HCT116 (cell line): ENCODE measurements at regions not wholly inside any gene's neighbourhood (a gene's known extent, or its start where the extent isn't known, plus 50 kb on each side); places are given as distances from the start of the nearest gene placed in this dataset.

Experiments
- ATAC-seq: fragments of 200-7000 bp; cut with Tn5 transposase; 2 replicates; pipeline ENCODE4 v1.9.1; 2020; ENCODE audit warnings: mild to moderate bottlenecking, moderate library complexity
- BruUV-seq: library from RNA; stranded (reverse); fragments of 400-500 nt; replicated peaks from 2 replicates; lab custom pipeline; 2021; lab: Mats Ljungman, UMichigan
- CTCF ChIA-PET: fragments of 300-600 bp; sonication (Branson Sonifier 250); formaldehyde crosslinking; loops from one replicate; lab custom pipeline; 2021; ENCODE audit warnings: antibody characterized with exemption; lab: Charles Lee
- POLR2A ChIA-PET: fragments of 300-600, 350-600 bp; sonication (Branson Sonifier 250); formaldehyde crosslinking; loops from one replicate; lab custom pipeline; 2021; ENCODE audit warnings: antibody characterized with exemption; lab: Charles Lee
- RAD21 ChIA-PET, 2 experiments: fragments of 300-600 bp; sonication (Branson Sonifier 250); formaldehyde crosslinking; loops; one replicate each; lab custom pipeline; 2023; ENCODE audit warnings: low total read pairs in 2 of 2; ENCODE audit not compliant: uncharacterized antibody in 2 of 2, unreplicated experiment in 2 of 2, low non-redundant PET in 1 of 2; lab: Charles Lee
- DNase-seq: peaks from one replicate; pipeline ENCODE4 v3.0.0-alpha.2; 2010; ENCODE audit warnings: low read depth, low spot score
- H2AFZ ChIP-seq: fragments of 200-600 bp; shearing (Covaris generic), sonication (generic); 2 replicates; pipeline ENCODE4 v1.6.1; 2017; ENCODE audit warnings: low read depth, mixed run types, mixed read lengths, antibody characterized with exemption, low read length; ENCODE audit not compliant: poor library complexity, severe bottlenecking
- H3K27ac ChIP-seq: 2 replicates; pipeline ENCODE4 v1.5.1; 2012; ENCODE audit warnings: low read depth, low read length
- H3K27me3 ChIP-seq: fragments of 200-600 bp; sonication (generic); 2 replicates; pipeline ENCODE4 v1.6.1; 2016; ENCODE audit warnings: mixed run types, low read length, mixed read lengths; ENCODE audit not compliant: insufficient read depth
- H3K36me3 ChIP-seq, 2 experiments: fragments of 200-500 bp in 1 of 2; fragments of 200-600 bp in 1 of 2; sonication (Bioruptor generic) in 1 of 2; sonication (generic) in 1 of 2; 2 replicates each; pipeline versions ENCODE4 v1.5.1 to v1.6.1; 2014 to 2016; ENCODE audit warnings: low read length in 2 of 2, inconsistent platforms in 1 of 2, mixed read lengths in 1 of 2, mixed run types in 1 of 2; ENCODE audit not compliant: insufficient read depth in 2 of 2, control insufficient read depth in 1 of 2
- H3K4me1 ChIP-seq, 2 experiments: fragments of 200-600 bp in 1 of 2; sonication (generic) in 1 of 2; 2 replicates each; pipeline versions ENCODE4 v1.5.1 to v1.6.1; 2012 to 2017; ENCODE audit warnings: low read length in 2 of 2, inconsistent platforms in 1 of 2, mild to moderate bottlenecking in 1 of 2, mixed read lengths in 1 of 2, mixed run types in 1 of 2, moderate library complexity in 1 of 2; ENCODE audit not compliant: insufficient read depth in 2 of 2, control insufficient read depth in 1 of 2
- H3K4me2 ChIP-seq: fragments of 200-600 bp; sonication (generic); 2 replicates; pipeline ENCODE4 v1.6.1; 2017; ENCODE audit warnings: mixed run types, low read length, mixed read lengths
- H3K4me3 ChIP-seq, 2 experiments: fragments of 200-600 bp in 1 of 2; sonication (generic) in 1 of 2; replicated peaks in 1 of 2; 2 replicates each; pipeline ENCODE4 v1.5.1; 2011 to 2016; ENCODE audit warnings: low read length in 2 of 2, control low read depth in 1 of 2, low read depth in 1 of 2, mild to moderate bottlenecking in 1 of 2, mixed read lengths in 1 of 2, mixed run types in 1 of 2
- H3K79me2 ChIP-seq: fragments of 200-600 bp; sonication (generic); 2 replicates; pipeline ENCODE4 v1.6.1; 2017; ENCODE audit warnings: mild to moderate bottlenecking, mixed run types, low read length, moderate library complexity, mixed read lengths; ENCODE audit not compliant: insufficient read depth
- H3K9ac ChIP-seq: fragments of 200-600 bp; sonication (generic); 2 replicates; pipeline ENCODE4 v1.6.1; 2016; ENCODE audit warnings: low read length, mixed read lengths
- H3K9me2 ChIP-seq: fragments of 200-600 bp; sonication (generic), shearing (Covaris generic); 2 replicates; pipeline ENCODE4 v1.6.1; 2017; ENCODE audit warnings: mixed run types, mild to moderate bottlenecking, moderate library complexity; ENCODE audit not compliant: insufficient read depth
- H3K9me3 ChIP-seq, 2 experiments: fragments of 200-500 bp in 1 of 2; fragments of 200-600 bp in 1 of 2; sonication (Bioruptor generic) in 1 of 2; sonication (generic) in 1 of 2; 2 replicates each; pipeline ENCODE4 v1.6.1; 2014 to 2017; ENCODE audit warnings: low read length in 2 of 2, mixed read lengths in 2 of 2, inconsistent platforms in 1 of 2, low read depth in 1 of 2, mild to moderate bottlenecking in 1 of 2, mixed run types in 1 of 2, moderate library complexity in 1 of 2; ENCODE audit not compliant: control insufficient read depth in 1 of 2, insufficient read depth in 1 of 2
- H4K20me1 ChIP-seq: fragments of 200-600 bp; sonication (generic), shearing (Covaris generic); 2 replicates; pipeline ENCODE4 v1.6.1; 2017; ENCODE audit warnings: mixed run types, mild to moderate bottlenecking, moderate library complexity; ENCODE audit not compliant: insufficient read depth
- ATF3 ChIP-seq: IDR thresholded peaks from 2 replicates; pipeline ENCODE4 v1.6.1; 2012
- ELF1 ChIP-seq: IDR thresholded peaks from 2 replicates; pipeline ENCODE4 v1.6.1; 2012; ENCODE audit warnings: low read depth, borderline replicate concordance
- EZH2phosphoT487 ChIP-seq: fragments of 200-600 bp; IDR thresholded peaks from 2 replicates; pipeline ENCODE4 v1.6.1; 2018; ENCODE audit warnings: antibody characterized with exemption, borderline replicate concordance
- JUND ChIP-seq: IDR thresholded peaks from 2 replicates; pipeline ENCODE4 v1.6.1; 2012
- POLR2A ChIP-seq: IDR thresholded peaks from 2 replicates; pipeline ENCODE4 v1.7.0; 2011; ENCODE audit warnings: borderline replicate concordance; ENCODE audit not compliant: insufficient read depth, insufficient read length; ENCODE audit errors: extremely low read depth
- RAD21 ChIP-seq: IDR thresholded peaks from 2 replicates; pipeline ENCODE4 v1.6.1; 2012; ENCODE audit warnings: low read depth, mild to moderate bottlenecking
- REST ChIP-seq: IDR thresholded peaks from 2 replicates; pipeline ENCODE4 v1.6.1; 2012; ENCODE audit warnings: low read depth
- SIN3A ChIP-seq: IDR thresholded peaks from 2 replicates; pipeline ENCODE4 v1.6.1; 2012; ENCODE audit warnings: low read depth
- intact Hi-C: fragments of 100-400 bp; cut with micrococcal nuclease; formaldehyde crosslinking; loops from 2 replicates; pipeline ENCODE4 v1.10.0; 2022

DNA sequence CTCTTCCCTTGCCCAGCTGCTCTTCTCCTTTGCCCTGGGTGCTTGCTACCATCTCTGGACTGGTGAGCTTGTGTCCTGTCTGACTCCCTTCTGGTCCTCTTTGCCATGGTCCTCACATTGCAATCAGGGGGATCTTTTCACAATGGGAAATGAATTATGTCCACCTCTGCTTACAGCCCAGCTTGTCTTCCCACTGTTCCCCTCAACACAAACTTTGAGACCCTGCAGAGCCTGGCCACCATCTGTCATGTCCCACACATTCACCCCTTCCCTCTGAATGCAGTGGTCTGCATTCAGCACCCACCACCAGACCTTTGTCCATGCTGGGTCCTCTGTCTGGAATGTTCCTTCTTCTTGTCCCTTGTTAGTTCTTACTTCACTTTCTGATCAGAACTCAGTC, 100.5 kb downstream of the ABHD5 start:
- Histone ChIP-seq H2AFZ (no peak overlapping the region), H3K9me2 (no peaks in the 10 kb centered on the region), H3K9me3 (no peaks in the 10 kb centered on the region), H3K4me2 (no peak overlapping the region), H3K27me3 (peaks cover 27% of the 10 kb centered on the region; the same call in 1 of the 2 replicates), H3K4me1 (peaks cover 0 to 12% of the 10 kb centered on the region in 2 experiments; a peak in 1 of 4 replicates), H3K36me3 (no peaks in the 10 kb centered on the region), H3K79me2 (no peaks in the 10 kb centered on the region), H4K20me1 (no peaks in the 10 kb centered on the region), H3K27ac (no peak overlapping the region), H3K9ac (no peak overlapping the region), H3K4me3 (no peak overlapping the region)
- intact Hi-C loops, result no loop called here
- ChIA-PET POLR2A (no interaction called here), RAD21 (no interaction called here), CTCF (no interaction called here)
- BruUV-seq, result no TSS peak
- TF ChIP-seq EZH2phosphoT487 (no peak), POLR2A (no peak), JUND (no peak), RAD21 (no peak)
- DNase-seq (no peak), ATAC-seq (no peak)

- TF ChIP-seq ATF3, result no peak
- no peak for TF ChIP-seq REST
- no peak for TF ChIP-seq ELF1
- TF ChIP-seq SIN3A, result no peak
- intact Hi-C loops, result no loop called here
These were observed 102.2 kb downstream of the ABHD5 start for GRCh38 chr3:43792904-43793303.

More at GRCh38 chr3:43792904-43793303, 102.2 kb downstream of the ABHD5 start:
- Histone ChIP-seq H3K4me1 (peaks cover 0 to 14% of the 10 kb centered on the region in 2 experiments; a peak in 1 of 4 replicates), H3K36me3 (no peaks in the 10 kb centered on the region), H3K4me3 (no peak overlapping the region), H2AFZ (no peak overlapping the region), H3K4me2 (no peak overlapping the region), H3K79me2 (no peaks in the 10 kb centered on the region), H4K20me1 (no peaks in the 10 kb centered on the region), H3K9me2 (no peaks in the 10 kb centered on the region), H3K9me3 (no peaks in the 10 kb centered on the region), H3K27me3 (peaks cover 24% of the 10 kb centered on the region; the same call in 1 of the 2 replicates), H3K27ac (no peak overlapping the region), H3K9ac (no peak overlapping the region)
- DNase-seq, result no peak
- no peak for ATAC-seq
- ChIA-PET POLR2A (no interaction called here), CTCF (no interaction called here), RAD21 (no interaction called here)
- BruUV-seq, result no TSS peak
